ENCODE measurements at regions not wholly inside any gene's neighbourhood (a gene's known extent, or its start where the extent isn't known, plus 50 kb on each side); places are given as distances from the start of the nearest gene placed in this dataset.

- DNase-seq, result no peak
Measured at GRCh38 chr3:56921573-56922453, 120.1 kb upstream of the ARHGEF3 start.

DNA sequence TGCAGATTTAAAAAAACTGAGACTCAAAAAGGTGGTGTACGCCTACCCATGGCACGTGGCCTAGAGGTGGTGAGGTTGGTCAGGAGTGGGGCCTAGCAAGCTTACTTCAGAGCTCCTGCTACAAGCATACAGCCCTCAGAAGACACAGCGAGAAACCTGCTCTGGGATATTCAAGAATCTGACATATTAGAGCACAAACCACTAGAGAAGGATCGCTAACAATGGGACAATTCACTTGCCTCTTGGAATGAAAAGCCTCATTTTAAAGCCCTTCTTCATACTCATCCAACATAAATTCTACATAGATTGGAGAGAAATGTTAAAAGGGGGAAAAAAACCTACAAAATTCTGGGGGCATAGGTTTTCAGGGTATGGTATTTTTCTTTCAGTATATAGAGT lies 118.0 kb upstream of the ARHGEF3 start:
- no peak for DNase-seq

DNA sequence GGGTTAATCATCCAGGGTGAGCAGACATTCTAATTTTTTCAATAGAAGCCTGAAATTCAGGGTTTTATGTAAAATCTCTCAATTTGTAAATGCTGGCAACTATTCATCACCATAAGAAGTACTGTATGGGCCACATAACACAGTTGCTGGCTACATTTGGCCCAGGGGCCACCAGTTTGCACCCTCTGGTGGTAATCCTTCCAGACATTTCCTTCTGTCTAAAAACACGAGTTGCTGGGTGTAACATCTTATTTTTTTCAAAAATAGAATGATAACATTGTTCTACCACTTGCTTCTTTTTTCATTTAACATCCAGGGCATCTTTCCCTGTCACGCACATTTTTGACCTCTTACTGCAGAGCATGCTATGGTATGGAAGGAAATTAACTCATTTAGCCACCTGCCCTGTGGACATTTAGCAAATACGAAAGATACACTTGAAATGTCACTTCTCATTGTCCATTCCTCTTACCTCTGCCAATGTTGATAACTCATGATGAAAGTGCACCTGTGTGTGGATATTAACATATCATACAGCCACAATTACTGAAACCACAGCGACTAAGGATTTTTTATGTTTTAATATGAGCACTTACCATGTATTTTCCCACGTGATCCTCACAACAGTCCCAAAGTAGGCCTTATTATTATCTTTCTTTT lies 117.5 kb upstream of the ARHGEF3 start:
- no peak for DNase-seq

- no peak for DNase-seq
Measured at GRCh38 chr3:56918111-56918568, 116.4 kb upstream of the ARHGEF3 start.

DNA sequence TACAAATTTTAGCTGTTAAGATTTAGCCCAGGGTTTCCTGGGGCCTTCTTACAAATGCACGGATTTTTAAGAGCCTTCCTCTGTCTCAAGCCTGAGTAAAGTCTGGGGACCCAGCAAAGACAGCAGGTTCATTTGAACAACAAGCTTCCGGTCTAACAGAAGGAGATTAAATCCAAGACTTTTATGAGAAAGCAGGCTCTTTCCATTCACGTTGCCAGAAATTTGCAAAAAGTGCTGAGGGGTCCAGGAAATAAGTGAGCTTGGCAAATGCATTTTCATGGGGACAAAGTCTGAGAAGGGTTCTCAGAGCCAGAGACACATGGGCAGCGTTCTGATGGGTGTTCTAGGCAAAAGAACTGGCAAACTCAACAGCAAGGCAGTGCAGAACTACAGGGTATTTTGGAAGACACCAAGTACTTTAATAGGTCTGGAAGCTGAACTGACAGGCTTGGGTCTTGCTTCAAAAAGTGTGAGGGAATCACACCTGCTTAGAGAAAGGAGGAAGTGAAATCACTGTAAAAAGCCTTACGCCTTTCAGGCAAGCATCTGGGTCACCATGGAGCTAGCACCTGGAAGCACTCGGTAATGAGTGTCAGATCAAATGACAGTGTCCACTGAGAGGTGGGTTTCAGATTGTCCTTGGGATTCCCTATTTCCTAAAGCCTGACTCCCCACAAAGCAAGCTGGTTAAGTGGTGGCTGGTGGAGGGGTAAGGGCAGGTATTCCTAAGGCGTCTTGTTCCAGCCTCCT lies 115.8 kb upstream of the ARHGEF3 start:
- DNase-seq, result no peak

- DNase-seq, result no peak
Measured at GRCh38 chr3:56916716-56917360, 115.1 kb upstream of the ARHGEF3 start.

DNA sequence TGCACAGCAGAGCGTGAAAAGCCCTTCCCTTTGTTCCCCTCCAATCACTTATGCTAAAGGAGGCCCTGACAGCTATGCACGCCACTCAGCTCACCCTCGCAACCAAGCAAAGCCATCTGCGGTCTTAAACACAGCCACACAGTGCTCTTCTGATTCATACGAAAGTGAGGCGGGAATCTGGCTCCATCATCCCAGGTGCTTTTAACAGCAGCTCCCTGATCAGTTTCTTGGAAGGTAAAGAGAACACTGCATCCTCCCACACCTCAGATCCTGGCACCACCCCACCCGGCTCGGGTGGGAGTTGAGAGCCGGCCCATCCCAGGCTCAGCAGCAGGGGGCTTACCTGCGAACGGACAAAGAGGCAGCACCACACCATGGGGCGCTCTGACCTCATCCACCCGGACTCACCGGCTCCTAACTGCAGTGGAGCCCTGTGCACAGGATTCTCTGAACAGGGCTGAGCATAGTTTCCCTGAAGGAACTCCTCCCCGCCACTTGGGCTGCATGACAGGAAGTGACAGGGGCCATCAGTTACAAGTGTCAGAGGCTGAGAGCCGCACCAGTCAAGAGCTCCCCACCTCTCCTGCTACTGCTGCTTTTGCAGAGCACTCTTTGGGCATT lies 114.3 kb upstream of the ARHGEF3 start:
- no peak for DNase-seq

DNA sequence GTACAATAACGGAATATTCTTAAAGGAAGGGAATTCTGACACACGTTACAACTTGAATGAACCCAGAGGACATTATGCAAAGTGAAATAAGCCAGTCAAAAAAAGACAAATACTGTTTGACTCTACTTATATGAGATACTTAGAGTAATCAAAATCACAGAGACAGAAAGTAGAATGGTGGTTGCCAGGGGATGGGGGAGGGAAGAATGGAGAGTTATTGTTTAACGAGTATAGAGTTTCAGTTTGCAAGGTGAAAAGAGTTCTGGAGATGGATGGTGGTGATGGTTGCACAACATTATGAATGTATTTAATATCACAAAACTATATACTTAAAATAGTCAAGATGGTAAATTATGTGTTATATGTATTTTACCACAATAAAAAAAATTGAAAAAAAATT lies 112.9 kb upstream of the ARHGEF3 start:
- DNase-seq, result no peak

DNA sequence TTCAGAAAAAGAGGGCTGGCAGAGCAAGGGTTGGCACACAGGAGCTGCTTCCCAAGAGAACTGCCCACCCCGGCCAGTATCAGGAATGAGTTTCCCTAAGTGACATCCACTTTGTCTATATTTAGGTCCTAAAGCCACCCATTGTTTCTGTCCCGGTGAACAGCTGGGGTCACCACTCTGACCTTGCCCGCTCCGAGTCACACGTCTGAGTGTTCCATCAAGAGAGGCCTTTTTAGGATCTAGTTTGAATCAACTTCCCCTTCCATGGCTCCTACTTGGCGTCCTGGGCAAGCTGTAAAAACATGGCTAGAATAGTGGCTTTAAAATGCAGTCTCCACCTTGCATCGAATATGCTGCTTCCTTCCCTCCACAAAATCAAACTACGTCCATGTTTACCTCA lies 109.6 kb upstream of the ARHGEF3 start:
- DNase-seq, result no peak

DNA sequence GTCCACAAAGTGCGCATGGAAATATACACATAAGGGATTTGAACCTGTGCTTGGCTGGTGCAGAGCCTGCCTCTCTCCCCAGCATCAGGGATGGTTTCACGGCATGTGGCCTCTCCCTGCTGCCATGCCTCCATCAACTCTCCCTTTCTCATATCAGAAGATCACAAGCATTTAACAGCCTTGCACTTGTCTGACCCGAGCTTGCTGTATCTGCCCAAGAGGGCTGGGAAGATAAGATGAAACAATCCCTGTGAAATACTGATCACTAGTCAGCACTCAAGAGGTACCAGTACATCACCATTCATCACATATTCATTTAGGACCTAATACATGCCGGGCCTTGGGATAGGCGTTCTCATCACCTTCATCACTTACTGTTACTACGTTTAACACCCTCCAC lies 107.6 kb upstream of the ARHGEF3 start:
- no peak for DNase-seq

- no peak for DNase-seq
Measured at GRCh38 chr3:56908004-56908403, 106.3 kb upstream of the ARHGEF3 start.

- DNase-seq, result no peak
Measured at GRCh38 chr3:56904552-56905215, 102.9 kb upstream of the ARHGEF3 start.

DNA sequence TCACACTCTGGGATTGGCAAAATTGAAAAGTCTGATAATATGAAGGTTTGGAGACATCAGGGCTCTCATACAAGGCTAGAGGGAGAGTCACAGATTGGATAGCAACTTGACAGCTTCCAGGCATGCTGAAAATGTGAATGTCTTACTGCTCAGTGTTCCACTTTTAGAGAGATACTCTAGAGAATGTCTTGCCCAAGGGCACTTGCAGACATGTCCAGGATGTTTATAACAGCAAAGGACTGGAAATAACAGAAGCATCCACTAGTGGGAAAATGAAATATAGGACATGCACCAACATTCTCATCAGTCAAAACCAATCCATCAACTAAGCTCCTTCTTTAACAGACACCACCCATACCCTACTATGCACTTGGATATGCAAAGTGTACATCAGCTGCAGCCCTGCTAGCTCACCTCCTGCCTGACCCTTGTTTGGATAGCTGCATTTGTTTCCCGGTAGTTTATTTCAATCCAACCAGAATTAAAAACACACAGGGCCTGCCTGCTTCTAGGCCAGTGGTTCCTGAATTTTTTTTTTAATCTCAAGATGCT lies 101.6 kb upstream of the ARHGEF3 start:
- DNase-seq, result no peak

DNA sequence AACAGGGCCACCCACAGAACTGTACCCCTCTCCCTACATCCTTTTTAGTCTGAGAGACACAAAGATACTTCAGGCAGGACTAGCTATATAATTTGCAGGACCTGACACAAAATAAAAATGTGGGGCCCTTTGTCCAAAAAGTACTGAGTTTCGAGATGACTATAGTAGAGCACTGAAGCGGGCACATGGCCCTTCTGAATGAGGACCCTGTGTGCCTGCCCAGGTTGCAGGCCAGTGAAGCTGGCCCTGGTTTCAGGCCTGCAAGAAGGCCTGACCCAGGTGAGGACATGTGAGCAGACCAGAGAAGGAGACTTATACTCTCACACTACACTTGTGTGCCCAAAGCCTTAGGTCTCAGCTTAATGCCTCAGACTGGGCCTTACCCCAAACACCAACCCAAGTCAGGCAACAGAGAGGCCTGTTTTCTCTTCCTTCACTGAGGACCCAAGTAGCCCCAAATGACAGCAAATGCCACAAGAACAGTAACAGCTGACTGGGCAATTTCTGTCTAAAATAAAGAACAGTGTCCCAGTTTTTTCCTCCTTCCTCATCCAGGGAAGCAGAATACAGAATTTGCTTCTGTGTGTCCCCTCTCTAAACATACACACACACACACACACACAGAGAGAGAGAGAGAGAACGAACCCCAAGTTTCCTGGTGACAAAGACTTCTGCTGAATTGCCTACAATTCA lies 100.9 kb upstream of the ARHGEF3 start:
- no peak for DNase-seq

DNA sequence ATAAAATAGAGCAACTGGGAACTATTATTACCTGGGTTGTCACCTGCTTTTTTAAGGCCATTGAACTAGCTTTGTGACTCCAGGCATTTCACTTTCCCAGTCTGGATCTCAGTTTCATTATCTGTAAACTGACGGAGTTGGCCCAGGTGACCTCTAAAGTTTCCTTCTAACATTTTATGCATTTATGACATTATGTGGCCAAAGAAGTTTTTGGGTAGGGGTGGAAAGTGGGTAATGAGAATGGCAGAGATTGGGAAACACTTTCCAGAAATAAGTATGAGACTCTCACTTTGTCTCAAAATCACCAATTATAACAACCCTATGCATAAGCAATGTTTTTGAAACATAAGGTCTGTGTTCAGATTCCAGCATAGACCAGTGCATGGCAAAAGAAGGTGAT lies 99.1 kb upstream of the ARHGEF3 start:
- no peak for DNase-seq

- no peak for DNase-seq
Measured at GRCh38 chr3:56899851-56900250, 98.1 kb upstream of the ARHGEF3 start.

DNA sequence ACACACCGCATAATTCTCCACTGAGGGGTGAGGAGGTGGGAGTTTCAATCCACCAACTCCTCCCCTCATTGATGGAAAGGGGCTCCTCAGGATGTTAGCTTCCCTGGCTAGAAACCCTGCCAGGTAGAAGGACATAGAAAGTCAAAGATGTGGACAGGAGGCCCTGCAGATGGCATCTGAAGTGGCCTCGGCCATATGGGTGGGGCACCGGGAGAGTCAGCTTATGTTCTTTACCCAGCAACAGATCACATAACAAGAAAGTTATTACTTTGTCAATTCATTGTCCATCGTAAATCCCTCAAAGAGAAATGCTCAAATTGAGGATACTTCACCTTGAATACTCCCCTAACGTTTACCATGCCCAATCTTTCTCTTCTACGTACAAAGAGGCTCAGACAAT lies 97.3 kb upstream of the ARHGEF3 start:
- no peak for DNase-seq

GRCh38 chr3:56896357-56896756 lies 94.6 kb upstream of the ARHGEF3 start:
- DNase-seq, result no peak

- no peak for DNase-seq
Measured at GRCh38 chr3:56894881-56895431, 93.2 kb upstream of the ARHGEF3 start.

GRCh38 chr3:56890448-56891091 lies 88.8 kb upstream of the ARHGEF3 start:
- DNase-seq, result no peak

All from SW 1271 (cell line).